PC-3 (cell line): ENCODE measurements at regions not wholly inside any gene's neighbourhood (a gene's known extent, or its start where the extent isn't known, plus 50 kb on each side); places are given as distances from the start of the nearest gene placed in this dataset.
"Not testable (repeated sequence)": the region's sequence is repeated elsewhere in the genome, so short reads cannot be mapped to it uniquely, and the experiment has no call there.

ENCODE experiments used
- ATAC-seq: fragments of 200-7000 bp; cut with Tn5 transposase; 2 replicates; pipeline ENCODE4 v1.9.1; 2020; ENCODE audit warnings: mild to moderate bottlenecking, moderate library complexity
- BruUV-seq: library from RNA; stranded (reverse); fragments of 400-500 nt; replicated peaks from 2 replicates; lab custom pipeline; 2021; lab: Mats Ljungman, UMichigan
- CTCF ChIA-PET: fragments of 300-600 bp; sonication (Branson Sonifier 250); formaldehyde crosslinking; loops from one replicate; lab custom pipeline; 2022; ENCODE audit warnings: antibody characterized with exemption; lab: Charles Lee
- POLR2A ChIA-PET: fragments of 300-600 bp; sonication (Branson Sonifier 250); formaldehyde crosslinking; loops from one replicate; lab custom pipeline; 2022; ENCODE audit warnings: antibody characterized with exemption; ENCODE audit not compliant: unreplicated experiment; lab: Charles Lee
- DNase-seq: peaks from one replicate; pipeline ENCODE4 v3.0.0-alpha.2; 2015
- H2AFZ ChIP-seq: fragments of 300-600 bp; sonication (generic); 2 replicates; pipeline ENCODE4 v1.6.0; 2016; ENCODE audit warnings: antibody characterized with exemption, low read length
- H3F3A ChIP-seq: fragments of 300-600 bp; sonication (generic); one replicate; pipeline ENCODE4 v1.6.0; 2017; ENCODE audit warnings: antibody characterized with exemption, low read length, control low read depth, mild to moderate bottlenecking; ENCODE audit not compliant: unreplicated experiment
- H3K27ac ChIP-seq: fragments of 300-600 bp; sonication (generic); 2 replicates; pipeline ENCODE4 v1.5.1; 2016; ENCODE audit warnings: mild to moderate bottlenecking, low read length
- H3K27me3 ChIP-seq: fragments of 300-600 bp; sonication (generic); 2 replicates; pipeline ENCODE4 v1.6.1; 2016; ENCODE audit warnings: low read length, mixed read lengths
- H3K36me3 ChIP-seq: fragments of 300-600 bp; sonication (generic); 2 replicates; pipeline ENCODE4 v1.6.1; 2016; ENCODE audit warnings: low read depth, mixed run types, low read length, mixed read lengths
- H3K4me1 ChIP-seq: fragments of 300-600 bp; sonication (generic); 2 replicates; pipeline ENCODE4 v1.5.1; 2016; ENCODE audit warnings: low read length; ENCODE audit not compliant: insufficient read depth
- H3K4me2 ChIP-seq: fragments of 300-600 bp; sonication (generic); 2 replicates; pipeline ENCODE4 v1.6.0; 2016; ENCODE audit warnings: low read length
- H3K4me3 ChIP-seq: fragments of 300-600 bp; sonication (generic); 2 replicates; pipeline ENCODE4 v1.5.1; 2016; ENCODE audit warnings: mild to moderate bottlenecking, low read length, mixed read lengths
- H3K79me2 ChIP-seq: fragments of 300-600 bp; sonication (generic); 2 replicates; pipeline ENCODE4 v1.6.1; 2017; ENCODE audit warnings: low read length, mixed read lengths
- H3K9ac ChIP-seq: fragments of 300-600 bp; sonication (generic); 2 replicates; pipeline ENCODE4 v1.6.0; 2016; ENCODE audit warnings: mild to moderate bottlenecking, low read length
- H3K9me2 ChIP-seq: fragments of 300-600 bp; sonication (generic); replicated peaks from 2 replicates; pipeline ENCODE4 v1.6.1; 2016; ENCODE audit warnings: mixed run types, low read length, mixed read lengths
- H3K9me3 ChIP-seq: fragments of 300-600 bp; sonication (generic); 2 replicates; pipeline ENCODE4 v1.6.1; 2016; ENCODE audit warnings: low read length, mixed read lengths
- H4K20me1 ChIP-seq: fragments of 300-600 bp; sonication (generic); 2 replicates; pipeline ENCODE4 v1.6.1; 2016; ENCODE audit warnings: low read length, mixed read lengths
- CTCF ChIP-seq: fragments of 300-600 bp; sonication (generic); conservative IDR thresholded peaks from 2 replicates; pipeline ENCODE4 v1.5.1; 2017; ENCODE audit warnings: antibody characterized with exemption, low read depth, mild to moderate bottlenecking, low read length
- EZH2 ChIP-seq: fragments of 300-600 bp; sonication (generic); IDR thresholded peaks from one replicate; pipeline ENCODE4 v1.6.1; 2017; ENCODE audit warnings: antibody characterized with exemption, mild to moderate bottlenecking, low read length; ENCODE audit not compliant: unreplicated experiment
- EZH2phosphoT487 ChIP-seq: fragments of 300-600 bp; sonication (generic); IDR thresholded peaks from 2 replicates; pipeline ENCODE4 v1.6.1; 2018; ENCODE audit warnings: mild to moderate bottlenecking, antibody characterized with exemption, low read length, borderline replicate concordance
- intact Hi-C: fragments of 100-400 bp; cut with micrococcal nuclease; formaldehyde crosslinking; loops from 2 replicates; pipeline ENCODE4 v1.9.0; 2023

GRCh38 chr20:47886454-47887041 lies 101.3 kb upstream of the SULF2 start:
- H3K4me2 ChIP-seq = no peak overlapping the region
- POLR2A ChIA-PET = no interaction called here
- H3K9me3 ChIP-seq = no peaks in the 10 kb centered on the region
- no peak overlapping the region for H3K4me3 ChIP-seq
- no peaks in the 10 kb centered on the region for H3K27me3 ChIP-seq
- intact Hi-C loops = no loop called here
- H3K9ac ChIP-seq = no peak overlapping the region
- no peak for TF ChIP-seq CTCF
- TF ChIP-seq EZH2phosphoT487 = no peak
- TF ChIP-seq EZH2 = no peak
- no peak overlapping the region for H3K27ac ChIP-seq
- no peaks in the 10 kb centered on the region for H4K20me1 ChIP-seq
- no peaks in the 10 kb centered on the region for H3K79me2 ChIP-seq
- no peaks in the 10 kb centered on the region for H3K4me1 ChIP-seq
- no TSS peak for BruUV-seq
- no peaks in the 10 kb centered on the region for H3K9me2 ChIP-seq
- H2AFZ ChIP-seq = no peak overlapping the region
- ATAC-seq (no peak), DNase-seq (no peak)
- CTCF ChIA-PET = no interaction called here
- no peaks in the 10 kb centered on the region for H3F3A ChIP-seq
- H3K36me3 ChIP-seq = no peaks in the 10 kb centered on the region

- DNase-seq = no peak
- ChIA-PET POLR2A (no interaction called here), CTCF (no interaction called here)
- Histone ChIP-seq H3K36me3 (no peaks in the 10 kb centered on the region), H3K4me2 (no peak overlapping the region), H3K79me2 (no peaks in the 10 kb centered on the region), H3F3A (no peaks in the 10 kb centered on the region), H3K4me3 (no peak overlapping the region), H3K27me3 (no peaks in the 10 kb centered on the region), H3K9me3 (no peaks in the 10 kb centered on the region), H3K9ac (no peak overlapping the region), H3K9me2 (no peaks in the 10 kb centered on the region), H3K27ac (no peak overlapping the region), H4K20me1 (no peaks in the 10 kb centered on the region), H3K4me1 (no peaks in the 10 kb centered on the region), H2AFZ (no peak overlapping the region)
- ATAC-seq = no peak
- no TSS peak for BruUV-seq
- intact Hi-C loops = no loop called here
- TF ChIP-seq CTCF (no peak), EZH2phosphoT487 (no peak), EZH2 (no peak)
Measured at GRCh38 chr20:47885909-47886453, 100.7 kb upstream of the SULF2 start.

- H3K4me1 ChIP-seq, H3K27me3 ChIP-seq, H3K4me2 ChIP-seq, H3K79me2 ChIP-seq, intact Hi-C loops, H2AFZ ChIP-seq, H3F3A ChIP-seq, CTCF ChIA-PET, DNase-seq, H4K20me1 ChIP-seq, H3K4me3 ChIP-seq, ATAC-seq, H3K9me2 ChIP-seq, BruUV-seq, H3K9me3 ChIP-seq, H3K36me3 ChIP-seq, H3K9ac ChIP-seq, H3K27ac ChIP-seq, POLR2A ChIA-PET: not testable (repeated sequence)
Measured at GRCh38 chr20:47883940-47884339, 98.7 kb upstream of the SULF2 start.
